NCI-H524 treated with DMSO at 0.1 percent for 48 hours (cell line): ENCODE measurements at regions not wholly inside any gene's neighbourhood (a gene's known extent, or its start where the extent isn't known, plus 50 kb on each side); places are given as distances from the start of the nearest gene placed in this dataset.

Source experiments
- DNase-seq: peaks from one replicate; lab custom pipeline; 2025; lab: John Stamatoyannopoulos, UW

GRCh38 chr12:46131732-46132469 is 136.9 kb downstream of the SLC38A1 start:
- DNase-seq: no peak

- DNase-seq: no peak
Observed at GRCh38 chr12:46127656-46128055, 137.3 kb upstream of the SCAF11 start.

GRCh38 chr12:46126050-46126727 is 135.8 kb upstream of the SCAF11 start:
- DNase-seq: no peak

GRCh38 chr12:46124848-46125619 is 134.7 kb upstream of the SCAF11 start:
- DNase-seq: no peak

DNA sequence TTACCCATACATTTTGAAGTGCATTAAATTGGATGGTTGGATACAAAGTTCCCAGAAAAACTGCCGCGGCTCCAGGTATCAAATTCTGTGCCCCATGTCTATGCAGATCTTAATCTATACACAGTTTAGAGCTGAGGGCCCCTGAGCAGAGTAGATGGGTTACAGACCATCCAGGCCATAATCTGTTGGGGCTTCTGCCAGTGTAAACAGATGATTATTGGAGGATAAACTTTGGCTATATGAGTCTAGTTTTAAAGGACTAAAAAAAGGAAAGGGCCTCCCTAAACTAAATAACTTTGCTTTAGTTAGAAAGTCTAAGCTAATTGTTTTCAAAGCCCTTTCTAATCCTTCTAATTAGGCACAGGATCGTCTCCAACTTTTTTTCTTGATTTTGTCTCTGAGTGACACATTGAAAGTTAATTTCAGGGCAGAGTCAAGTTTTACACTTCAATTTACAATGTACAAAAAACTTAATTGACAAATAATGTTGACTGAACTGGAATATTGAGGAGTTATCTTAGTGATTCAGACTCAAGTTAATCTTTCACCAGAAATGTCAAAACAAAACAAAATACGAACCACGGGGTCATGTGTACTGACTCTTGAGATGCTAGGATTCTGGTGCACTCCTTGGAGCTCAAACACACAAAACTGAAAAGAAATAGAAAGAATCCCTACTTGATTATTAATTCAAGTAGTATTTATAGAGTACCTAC is 133.9 kb upstream of the SCAF11 start:
- no peak for DNase-seq

DNA sequence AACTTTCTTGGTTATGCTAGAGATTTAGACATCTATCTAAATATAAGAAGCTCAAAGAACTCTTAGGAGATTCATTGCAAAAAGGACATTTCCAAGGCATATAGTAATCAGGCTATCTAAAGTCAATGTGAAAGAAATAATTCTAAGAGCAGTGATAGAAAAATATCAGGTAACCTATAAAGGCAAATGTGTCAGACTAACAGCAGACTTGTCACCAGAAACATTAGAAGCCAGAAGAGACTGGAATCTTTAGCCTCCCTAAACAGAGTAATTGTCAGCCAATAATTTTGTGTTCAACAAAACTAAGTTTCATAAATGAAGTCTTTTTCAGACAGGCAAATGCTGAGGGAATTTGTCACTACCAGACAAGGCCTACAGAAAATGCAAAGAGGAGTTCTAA is 122.0 kb upstream of the SCAF11 start:
- no peak for DNase-seq

DNA sequence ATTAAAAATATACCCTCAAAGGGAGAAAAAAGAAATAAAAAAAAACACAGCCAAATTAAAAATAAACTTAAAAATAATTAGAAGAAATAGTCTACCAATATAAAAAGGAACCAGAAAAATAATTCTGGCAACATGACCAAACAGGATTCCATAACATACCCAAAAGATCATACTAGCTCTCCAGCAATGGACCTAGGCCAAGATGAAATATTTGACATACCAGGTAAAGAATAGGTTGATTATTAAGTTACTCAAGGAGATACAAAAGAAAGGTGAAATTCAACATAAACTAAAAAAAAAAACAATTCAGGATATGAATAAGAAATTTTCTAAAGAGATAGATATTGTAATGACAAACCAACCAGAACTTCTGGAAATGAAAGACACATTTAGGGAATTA is 121.3 kb upstream of the SCAF11 start:
- no peak for DNase-seq

DNA sequence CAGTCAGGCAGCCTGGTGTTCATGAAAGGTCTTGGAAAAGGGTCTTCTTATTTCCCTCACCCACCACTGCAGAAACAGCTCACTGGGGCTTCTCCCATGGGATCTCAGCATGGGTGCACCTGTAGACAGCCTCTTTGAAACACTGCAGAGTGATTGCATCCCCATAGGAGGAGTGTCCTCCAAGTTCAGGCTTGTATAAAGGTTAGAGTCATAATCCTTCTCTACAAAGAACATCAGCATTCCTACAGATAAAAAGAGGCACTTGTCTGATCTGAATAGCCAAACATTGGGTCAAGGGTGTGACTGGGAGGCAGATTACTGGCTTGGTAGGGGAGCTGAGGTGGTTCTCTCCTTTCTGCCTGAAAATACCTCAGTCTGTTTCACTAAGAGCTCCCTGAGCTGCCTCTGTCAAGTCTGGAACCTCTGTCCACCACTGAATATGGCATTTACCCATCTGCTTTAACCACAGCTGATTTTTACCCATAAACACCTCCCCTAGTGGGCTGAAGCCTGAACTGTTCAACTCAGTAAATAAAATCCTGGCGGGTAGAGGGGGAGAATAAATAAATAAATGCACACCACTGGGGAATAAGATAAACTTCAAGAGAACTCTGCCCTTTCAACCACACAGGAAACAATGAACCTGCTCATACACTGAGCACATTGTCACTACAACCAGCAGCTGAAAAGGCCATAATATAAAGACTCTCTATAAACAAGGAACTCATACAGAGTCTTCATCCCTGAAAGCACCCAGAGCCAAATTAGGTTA is 120.7 kb upstream of the SCAF11 start:
- no peak for DNase-seq

DNA sequence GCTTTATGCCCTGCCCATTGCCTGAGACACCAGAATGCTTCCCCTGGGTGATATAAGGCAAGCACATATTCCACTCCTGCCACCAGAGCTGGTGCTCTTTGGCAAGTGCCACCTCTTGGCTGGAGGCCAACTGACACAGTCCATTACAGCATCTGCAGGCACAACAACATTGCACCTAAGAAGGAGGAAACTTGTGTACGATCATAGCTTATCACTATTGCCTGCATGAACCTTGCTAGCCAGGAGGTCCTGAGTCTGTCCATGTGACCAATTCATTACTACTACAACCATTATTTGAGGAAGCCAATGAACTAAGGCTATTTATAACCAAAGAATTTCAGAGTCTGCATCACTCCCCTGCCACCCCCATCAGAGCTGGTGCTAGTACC is 119.8 kb upstream of the SCAF11 start:
- DNase-seq: no peak

GRCh38 chr12:46109343-46110222 is 119.2 kb upstream of the SCAF11 start:
- no peak for DNase-seq

DNA sequence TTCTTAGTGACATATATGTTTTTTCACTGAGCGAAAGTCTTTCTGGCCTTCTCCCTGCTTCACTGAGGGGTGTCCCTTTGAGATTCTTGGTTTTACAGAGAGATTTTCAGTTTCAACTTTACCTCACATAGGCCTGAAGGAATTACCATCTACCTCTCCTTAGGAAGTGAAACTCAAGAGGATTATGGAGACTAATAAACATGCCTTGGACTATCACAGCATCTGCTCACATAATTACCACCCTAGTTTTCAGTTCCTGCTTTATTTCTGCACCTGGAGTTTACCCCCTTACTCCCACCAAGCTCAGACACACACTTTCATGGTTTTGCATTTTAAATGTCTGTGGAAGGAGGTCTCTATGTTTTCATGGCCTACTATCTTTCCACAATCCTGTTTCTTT is 118.3 kb upstream of the SCAF11 start:
- DNase-seq: peak; percentile 70

- DNase-seq: no peak
Observed at GRCh38 chr12:46107591-46107990, 117.2 kb upstream of the SCAF11 start.

GRCh38 chr12:46105735-46106134 is 115.4 kb upstream of the SCAF11 start:
- no peak for DNase-seq

DNA sequence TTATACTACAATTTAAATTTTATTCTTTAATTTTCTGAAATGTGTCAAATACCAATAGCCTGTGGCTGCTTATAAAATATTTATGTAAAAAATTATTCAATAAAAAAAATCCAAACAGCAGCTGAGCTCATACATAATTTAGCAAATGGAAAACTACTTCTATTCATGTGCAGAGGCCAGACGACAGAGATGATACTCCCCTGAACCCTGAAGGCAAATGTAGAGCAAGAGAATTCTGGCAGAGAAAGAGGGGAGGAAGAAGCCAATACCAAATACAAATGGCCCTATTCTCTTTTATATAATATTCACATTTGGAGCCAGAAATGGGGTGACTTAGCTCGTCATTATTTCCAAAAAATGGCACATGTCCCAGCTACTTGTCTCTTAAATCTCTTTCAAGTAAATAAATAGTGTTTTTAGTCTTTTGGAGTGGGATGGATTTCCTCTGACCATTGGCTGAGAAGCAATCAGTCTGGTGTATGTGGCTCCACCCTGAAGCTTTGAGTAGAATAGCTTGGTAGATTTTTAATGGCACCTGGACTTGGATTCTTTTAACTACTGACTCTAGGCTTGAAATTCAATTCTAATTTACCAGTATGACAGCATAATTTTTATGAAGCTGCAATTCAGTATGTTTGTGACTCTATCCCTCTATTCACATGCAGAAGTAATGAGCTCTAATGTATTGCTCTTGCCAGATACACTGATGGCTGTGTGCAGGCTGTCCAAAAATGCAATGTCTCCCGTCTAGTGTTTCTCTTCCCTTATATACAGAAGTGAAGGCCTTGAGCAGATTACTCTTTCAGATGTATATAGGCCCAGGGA is 113.4 kb upstream of the SCAF11 start:
- no peak for DNase-seq

DNA sequence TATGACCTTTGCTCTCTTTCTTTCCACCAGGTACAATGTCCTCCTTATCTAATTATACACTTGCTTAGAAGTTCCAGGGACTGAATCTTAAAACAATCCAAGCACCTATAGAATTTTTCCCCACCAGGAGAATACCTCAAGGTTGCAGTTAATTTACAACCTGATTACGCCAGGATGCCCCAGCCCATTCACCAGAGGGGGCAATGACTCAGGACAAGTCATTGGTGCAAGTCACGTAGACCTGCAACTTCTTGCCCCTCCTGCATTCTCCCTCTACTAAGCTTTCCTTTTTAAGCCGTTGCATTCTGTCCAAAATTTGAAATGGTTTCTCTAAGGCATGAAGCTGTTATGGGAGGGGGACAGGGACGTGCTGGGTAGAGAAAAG is 111.1 kb upstream of the SCAF11 start:
- DNase-seq: no peak

DNA sequence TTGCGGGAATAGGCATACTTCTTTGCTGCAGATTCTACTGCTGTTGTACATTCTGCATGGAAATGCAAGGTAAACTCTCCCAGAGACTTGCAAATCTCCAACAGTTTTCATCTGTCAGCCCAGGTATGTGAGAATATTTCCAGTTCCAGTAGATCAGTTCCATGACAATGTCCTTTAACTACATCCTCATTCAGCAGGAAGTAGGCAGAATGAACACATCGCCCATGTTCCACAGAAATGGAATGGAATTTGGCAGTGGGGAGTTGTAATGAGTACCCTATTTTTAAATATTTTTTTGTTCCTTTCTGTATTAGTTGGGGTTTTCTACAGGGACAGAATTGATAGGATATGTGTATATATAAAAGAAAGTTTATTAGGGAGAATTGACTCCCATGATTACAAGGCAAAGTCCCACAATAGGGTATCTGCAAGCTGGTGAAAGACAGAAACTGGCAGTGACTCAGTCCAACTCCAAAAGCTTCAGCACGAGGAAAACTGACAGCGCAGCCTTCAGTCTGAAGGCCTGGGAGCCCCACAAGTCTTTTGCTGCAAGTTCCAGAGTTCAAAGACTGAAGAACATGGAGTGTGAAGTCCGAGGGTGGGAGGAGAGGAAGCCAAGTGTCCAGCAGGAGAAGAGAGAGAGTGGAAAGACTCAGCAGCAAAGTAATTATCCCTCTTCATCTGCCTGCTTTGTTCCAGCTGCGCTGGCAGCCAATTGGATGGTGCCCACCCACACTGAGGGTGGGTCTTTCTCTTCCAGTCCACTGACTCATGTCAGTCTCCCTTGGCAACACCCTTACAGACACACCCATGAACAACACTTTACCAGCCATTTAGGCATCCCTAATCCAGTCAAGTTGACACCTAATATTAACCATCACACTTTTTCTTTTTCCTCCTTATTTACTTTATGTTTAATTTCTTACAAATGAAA is 110.4 kb upstream of the SCAF11 start:
- DNase-seq: no peak

- DNase-seq: no peak
Observed at GRCh38 chr12:46089414-46090162, 99.2 kb upstream of the SCAF11 start.

DNA sequence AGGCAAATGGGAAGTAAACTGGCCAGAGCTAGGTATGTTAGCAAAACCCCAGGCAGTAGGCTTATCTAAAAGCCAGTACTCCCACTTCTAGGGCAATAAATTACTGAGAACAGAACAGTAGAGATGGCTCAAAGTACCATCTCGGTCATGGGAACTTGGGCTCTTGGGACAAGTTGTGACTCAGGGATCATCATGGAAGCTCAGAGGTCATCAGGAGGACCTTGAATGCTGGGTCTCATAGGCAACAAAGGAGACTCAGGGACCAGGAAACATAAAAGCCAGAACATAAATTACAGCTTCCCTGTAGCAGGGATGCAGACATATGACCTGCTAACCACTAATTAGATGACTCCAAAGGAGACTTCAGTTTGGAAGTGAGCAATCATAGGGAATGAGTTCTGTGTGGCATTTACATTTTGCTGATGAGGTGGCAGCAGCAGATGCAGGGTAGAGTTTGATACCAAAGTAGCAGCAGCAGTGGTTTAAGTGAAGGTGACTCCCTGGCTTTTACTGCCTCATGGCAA is 97.6 kb upstream of the SCAF11 start:
- DNase-seq: no peak
